DOHH2 (cell line): ENCODE measurements at regions not wholly inside any gene's neighbourhood (a gene's known extent, or its start where the extent isn't known, plus 50 kb on each side); places are given as distances from the start of the nearest gene placed in this dataset.

Source experiments
- H3F3A ChIP-seq: fragments of 200-600 bp; sonication (generic), shearing (Covaris generic); 2 replicates; pipeline ENCODE4 v1.6.0; 2016; ENCODE audit warnings: antibody characterized with exemption, mild to moderate bottlenecking; ENCODE audit not compliant: control insufficient read depth, insufficient read depth
- H3K27ac ChIP-seq: fragments of 200-600 bp; sonication (generic); 2 replicates; pipeline ENCODE4 v1.5.1; 2014; ENCODE audit warnings: low read depth, mild to moderate bottlenecking, low read length, moderate library complexity
- H3K27me3 ChIP-seq: fragments of 200-600 bp; sonication (generic); 2 replicates; pipeline ENCODE4 v1.6.1; 2014; ENCODE audit warnings: mild to moderate bottlenecking, low read length, mixed read lengths; ENCODE audit not compliant: control insufficient read depth
- H3K36me3 ChIP-seq: fragments of 200-600 bp; sonication (generic); 2 replicates; pipeline ENCODE4 v1.6.1; 2014; ENCODE audit warnings: mild to moderate bottlenecking, low read length, moderate library complexity, mixed read lengths; ENCODE audit not compliant: control insufficient read depth
- H3K4me1 ChIP-seq: fragments of 200-600 bp; sonication (generic); 2 replicates; pipeline ENCODE4 v1.6.1; 2014; ENCODE audit warnings: mild to moderate bottlenecking, low read length, mixed read lengths; ENCODE audit not compliant: control insufficient read depth
- H3K4me2 ChIP-seq: fragments of 200-600 bp; sonication (generic); 2 replicates; pipeline ENCODE4 v1.6.0; 2014; ENCODE audit warnings: mild to moderate bottlenecking, low read length, moderate library complexity
- H3K4me3 ChIP-seq: fragments of 200-600 bp; sonication (generic); 2 replicates; pipeline ENCODE4 v1.5.1; 2014; ENCODE audit warnings: mild to moderate bottlenecking, low read length, mixed read lengths
- H3K79me2 ChIP-seq: fragments of 200-600 bp; sonication (generic); 2 replicates; pipeline ENCODE4 v1.6.1; 2014; ENCODE audit warnings: mild to moderate bottlenecking, low read length, mixed read lengths; ENCODE audit not compliant: control insufficient read depth
- H3K9me2 ChIP-seq: fragments of 200-600 bp; sonication (generic); replicated peaks from 2 replicates; pipeline ENCODE4 v1.6.1; 2014; ENCODE audit warnings: mild to moderate bottlenecking, low read length, mixed read lengths; ENCODE audit not compliant: control insufficient read depth
- H3K9me3 ChIP-seq: fragments of 200-600 bp; sonication (generic); 2 replicates; pipeline ENCODE4 v1.6.1; 2014; ENCODE audit warnings: antibody characterized with exemption, low read length, mixed read lengths; ENCODE audit not compliant: control insufficient read depth, insufficient read depth
- H4K20me1 ChIP-seq: fragments of 200-600 bp; sonication (generic); 2 replicates; pipeline ENCODE4 v1.6.0; 2014; ENCODE audit warnings: low read depth, mild to moderate bottlenecking, antibody characterized with exemption, low read length, moderate library complexity; ENCODE audit not compliant: control insufficient read depth, insufficient read depth
- CTCF ChIP-seq: fragments of 200-600 bp; sonication (generic); IDR thresholded peaks from one replicate; pipeline ENCODE4 v1.5.1; 2014; ENCODE audit warnings: antibody characterized with exemption, mild to moderate bottlenecking, low read depth, low read length; ENCODE audit not compliant: poor library complexity, severe bottlenecking
- EZH2phosphoT487 ChIP-seq: fragments of 200-600 bp; sonication (generic); IDR thresholded peaks from 2 replicates; pipeline ENCODE4 v1.6.1; 2017; ENCODE audit warnings: borderline replicate concordance, mild to moderate bottlenecking, antibody characterized with exemption, low read length, moderate library complexity, mixed read lengths

DNA sequence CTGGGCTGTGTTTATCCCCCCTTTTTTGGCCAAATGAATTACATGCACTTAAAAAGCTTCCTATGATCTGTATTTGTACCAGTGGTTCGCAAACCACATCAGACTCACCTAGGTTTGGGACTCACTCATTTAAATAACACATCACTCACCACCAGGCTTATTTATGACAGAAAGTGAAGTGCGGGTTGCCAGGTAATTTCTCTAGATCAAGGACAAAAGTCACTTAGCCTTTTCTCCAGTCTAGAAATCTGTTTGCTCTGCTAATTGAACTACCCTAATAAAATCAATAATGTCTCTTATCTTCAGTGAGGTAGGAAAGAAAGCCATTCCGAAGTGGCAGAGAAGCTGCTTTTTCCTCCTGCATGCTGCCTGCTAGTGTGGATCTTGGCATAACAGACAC lies 88.1 kb upstream of the SLC8A1 start:
- Histone ChIP-seq H3K79me2 (no peaks in the 10 kb centered on the region), H3K9me3 (no peaks in the 10 kb centered on the region), H3K27ac (no peak overlapping the region), H3K27me3 (no peaks in the 10 kb centered on the region), H3K4me2 (no peak overlapping the region), H3K4me3 (no peak overlapping the region), H3F3A (no peaks in the 10 kb centered on the region), H3K4me1 (peaks cover under 1% of the 10 kb centered on the region; the same call in 1 of the 2 replicates), H3K36me3 (no peaks in the 10 kb centered on the region), H4K20me1 (no peaks in the 10 kb centered on the region), H3K9me2 (no peaks in the 10 kb centered on the region)
- no peak for TF ChIP-seq EZH2phosphoT487
- TF ChIP-seq CTCF, result no peak

- no peaks in the 10 kb centered on the region for H3K36me3 ChIP-seq
- no peaks in the 10 kb centered on the region for H3K27me3 ChIP-seq
- H3K9me3 ChIP-seq, result no peaks in the 10 kb centered on the region
- no peaks in the 10 kb centered on the region for H3K79me2 ChIP-seq
- H3F3A ChIP-seq, result no peaks in the 10 kb centered on the region
- H3K9me2 ChIP-seq, result no peaks in the 10 kb centered on the region
- H3K27ac ChIP-seq, result no peak overlapping the region
- no peak overlapping the region for H3K4me3 ChIP-seq
- H4K20me1 ChIP-seq, result no peaks in the 10 kb centered on the region
- no peaks in the 10 kb centered on the region for H3K4me1 ChIP-seq
- TF ChIP-seq CTCF (no peak), EZH2phosphoT487 (no peak)
- H3K4me2 ChIP-seq, result no peak overlapping the region
Observed at GRCh38 chr2:40543381-40543780, 91.5 kb upstream of the SLC8A1 start.

DNA sequence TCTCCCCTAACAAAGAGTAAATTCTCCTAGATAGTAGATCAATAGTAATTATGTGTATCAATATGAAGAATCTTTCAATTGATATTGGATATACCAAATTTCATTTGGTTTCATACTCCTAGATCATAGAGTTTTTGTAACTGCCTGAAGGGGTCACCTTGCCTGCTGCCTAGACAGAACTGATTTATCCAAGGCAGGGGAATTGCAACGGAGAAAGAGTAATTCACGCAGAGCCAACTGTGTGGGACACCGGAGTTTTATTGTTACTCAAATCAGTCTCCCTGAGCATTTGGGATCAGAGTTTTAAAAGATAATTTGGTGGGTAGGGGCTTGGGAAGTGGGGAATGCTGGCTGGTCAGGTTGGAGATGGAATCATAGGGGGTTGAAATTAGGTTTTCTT lies 92.2 kb upstream of the SLC8A1 start:
- Histone ChIP-seq H3K4me3 (no peak overlapping the region), H3K4me2 (no peak overlapping the region), H3K36me3 (no peaks in the 10 kb centered on the region), H3K27ac (no peak overlapping the region), H3K9me3 (no peaks in the 10 kb centered on the region), H3K79me2 (no peaks in the 10 kb centered on the region), H3F3A (no peaks in the 10 kb centered on the region), H4K20me1 (no peaks in the 10 kb centered on the region), H3K4me1 (no peaks in the 10 kb centered on the region), H3K9me2 (no peaks in the 10 kb centered on the region), H3K27me3 (no peaks in the 10 kb centered on the region)
- TF ChIP-seq EZH2phosphoT487 (no peak), CTCF (no peak)

GRCh38 chr2:40545645-40546044 lies 93.8 kb upstream of the SLC8A1 start:
- Histone ChIP-seq H3K27me3 (no peaks in the 10 kb centered on the region), H4K20me1 (no peaks in the 10 kb centered on the region), H3F3A (no peaks in the 10 kb centered on the region), H3K9me2 (no peaks in the 10 kb centered on the region), H3K36me3 (no peaks in the 10 kb centered on the region), H3K4me1 (no peaks in the 10 kb centered on the region), H3K4me2 (no peak overlapping the region), H3K4me3 (no peak overlapping the region), H3K9me3 (no peaks in the 10 kb centered on the region), H3K79me2 (no peaks in the 10 kb centered on the region), H3K27ac (no peak overlapping the region)
- TF ChIP-seq EZH2phosphoT487, result no peak
- TF ChIP-seq CTCF, result no peak
